PFSK-1 (cell line): ENCODE measurements at regions not wholly inside any gene's neighbourhood (a gene's known extent, or its start where the extent isn't known, plus 50 kb on each side); places are given as distances from the start of the nearest gene placed in this dataset.

Source experiments
- POLR2AphosphoS5 ChIP-seq: IDR thresholded peaks from 2 replicates; pipeline ENCODE4 v1.6.1; 2012; ENCODE audit warnings: low read depth, mild to moderate bottlenecking, control low read depth, low read length, moderate library complexity
- SIN3A ChIP-seq: IDR thresholded peaks from 2 replicates; pipeline ENCODE4 v1.6.1; 2012; ENCODE audit warnings: mild to moderate bottlenecking, low read length, moderate library complexity, borderline replicate concordance; ENCODE audit not compliant: insufficient read depth
- TAF1 ChIP-seq: IDR thresholded peaks from 2 replicates; pipeline ENCODE4 v1.6.1; 2012; ENCODE audit warnings: low read length, control low read depth, borderline replicate concordance; ENCODE audit not compliant: insufficient read depth

DNA sequence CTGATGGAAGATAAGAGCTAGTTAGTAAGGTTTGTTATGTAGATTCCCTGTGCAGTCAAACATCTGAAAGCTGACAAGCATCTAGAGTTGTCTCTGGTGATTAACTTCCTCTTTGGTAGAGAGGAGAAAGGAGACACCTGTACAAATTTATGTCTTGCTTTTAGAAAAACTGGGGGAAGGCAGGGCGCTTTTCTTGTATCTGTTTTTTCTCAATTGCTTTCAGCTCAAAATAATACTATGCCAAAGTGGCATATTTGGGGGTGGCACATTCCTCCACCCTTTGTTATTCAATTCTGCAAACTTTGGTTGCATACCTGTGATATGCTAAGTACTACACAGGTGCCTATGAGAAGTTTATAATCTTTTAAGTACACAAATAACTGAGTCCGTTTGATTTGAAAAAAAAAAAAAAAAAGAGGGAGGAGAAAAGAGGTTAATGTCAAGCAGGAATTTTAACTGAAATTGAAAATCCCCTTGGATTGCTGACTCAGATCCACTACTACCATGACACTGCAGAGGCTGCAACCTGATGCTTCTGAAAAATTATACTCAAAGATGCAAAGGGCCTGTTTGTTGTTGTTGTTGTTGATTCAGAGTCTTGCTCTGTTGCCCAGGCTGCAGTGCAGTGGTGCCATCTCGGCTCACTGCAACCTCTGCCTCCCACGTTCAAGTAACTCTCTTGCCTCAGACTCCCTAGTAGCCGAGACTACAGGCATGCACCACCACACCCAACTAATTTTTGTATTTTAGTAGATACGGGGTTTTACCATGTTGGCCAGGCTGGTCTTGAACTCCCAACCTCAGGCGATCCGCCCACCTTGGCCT lies 164.8 kb upstream of the NBEA start:
- TF ChIP-seq POLR2AphosphoS5 (no peak), SIN3A (no peak), TAF1 (no peak)
